ENCODE measurements at regions not wholly inside any gene's neighbourhood (a gene's known extent, or its start where the extent isn't known, plus 50 kb on each side); places are given as distances from the start of the nearest gene placed in this dataset.

GRCh38 chr13:30105381-30105780, 202.0 kb downstream of the KATNAL1 start:
- H3K4me1 ChIP-seq (ENCODE audit: control insufficient read depth, extremely low read depth, insufficient read depth, low read length), result no peaks in the 10 kb centered on the region
- H4K20me1 ChIP-seq (replicated peaks; ENCODE audit: control insufficient read depth, extremely low read depth, insufficient read depth, low read length), result no peaks in the 10 kb centered on the region
- no peak overlapping the region for H3K27ac ChIP-seq (ENCODE audit: insufficient read depth, low read depth, low read length)
- no peak overlapping the region for H3K9ac ChIP-seq (replicated peaks; ENCODE audit: extremely low read depth, insufficient read depth, low read length)
- DNase-seq (ENCODE audit: low read depth, low spot score) (no peak), FAIRE-seq (no peak)
- ChIA-PET CTCF (interaction anchor here (0.8 to 1.7 kb wide), 3 partner anchors 9 to 334 kb away, joined by 3 to 7 read pairs (median 5); no protein-coding TSS in a partner anchor), POLR2A (no interaction called here)
- TF ChIP-seq MYC (IDR thresholded peaks at IDR 0.05; ENCODE audit: low read depth, low read length), result no peak
- no peak for TF ChIP-seq FOS (IDR thresholded peaks at IDR 0.05; ENCODE audit: borderline replicate concordance, insufficient read depth, low read length)
- no peak for TF ChIP-seq POLR2AphosphoS5 (IDR thresholded peaks at IDR 0.05; ENCODE audit: insufficient read depth, low read depth, low read length)
- TF ChIP-seq POLR2A (IDR thresholded peaks at IDR 0.05; ENCODE audit: low read depth, low read length), result no peak
- no peak for TF ChIP-seq JUN (IDR thresholded peaks at IDR 0.05; ENCODE audit: borderline replicate concordance, insufficient read depth, insufficient read length, low read depth)
- no peak for TF ChIP-seq EZH2 (IDR thresholded peaks at IDR 0.05; ENCODE audit: borderline replicate concordance, low read depth, low read length, severe bottlenecking)
- no peak for TF ChIP-seq CTCF (IDR thresholded peaks at IDR 0.05; ENCODE audit: extremely low read depth in 1 of 2, insufficient read depth in 1 of 2, low read depth in 1 of 2, low read length in 2 of 2)
- TF ChIP-seq MAX (IDR thresholded peaks at IDR 0.05; ENCODE audit: insufficient read depth, insufficient read length), result no peak
- no peak for TF ChIP-seq GATA2 (IDR thresholded peaks at IDR 0.05; ENCODE audit: insufficient read depth, insufficient read length, low read depth, low read length)
- H3K9me3 ChIP-seq (replicated peaks; ENCODE audit: control insufficient read depth, insufficient read depth, low read length), result no peaks in the 10 kb centered on the region
- peaks cover 4 to 10% of the 10 kb centered on the region in 2 experiments for H3K27me3 ChIP-seq (ENCODE audit: control insufficient read depth in 2 of 2, insufficient read depth in 2 of 2, low read length in 2 of 2)
- no peaks in the 10 kb centered on the region for H3K36me3 ChIP-seq (ENCODE audit: control insufficient read depth in 2 of 2, extremely low read depth in 1 of 2, insufficient read depth in 2 of 2, low read length in 2 of 2)
- no peak overlapping the region for H2AFZ ChIP-seq (ENCODE audit: low read depth, low read length)
- intact Hi-C loops (cut with micrococcal nuclease) (no loop called here), dilution Hi-C loops (cut with MboI; ENCODE audit: extremely low pct_ligation_motif_present, low sequenced_read_pairs) (no loop called here)
- no TSS peak for BruUV-seq (replicated peaks)
- H3K4me2 ChIP-seq (ENCODE audit: insufficient read depth, low read length), result no peak overlapping the region
- no peaks in the 10 kb centered on the region for H3K9me1 ChIP-seq (replicated peaks; ENCODE audit: control insufficient read depth, extremely low read depth, insufficient read depth, low read length)
- H3K4me3 ChIP-seq (replicated peaks in 1 of 3; ENCODE audit: insufficient read depth in 1 of 3, low read depth in 1 of 3, low read length in 3 of 3), result no peak overlapping the region
- H3K79me2 ChIP-seq (ENCODE audit: control insufficient read depth, insufficient read depth, low read length), result no peaks in the 10 kb centered on the region
